Left ventricle myocardium inferior (tissue), 1 donor: ENCODE measurements at regions not wholly inside any gene's neighbourhood (a gene's known extent, or its start where the extent isn't known, plus 50 kb on each side); places are given as distances from the start of the nearest gene placed in this dataset.

ENCODE experiments used
- DNase-seq: peaks from one replicate; pipeline ENCODE4 v3.0.0-alpha.2; 2020
- H3K27ac ChIP-seq: fragments of 200-600 bp; replicated peaks from 2 replicates; pipeline ENCODE4 v1.8.0; 2021
- H3K27me3 ChIP-seq: fragments of 200-600 bp; 2 replicates; pipeline ENCODE4 v1.8.0; 2021; ENCODE audit warnings: low read depth
- H3K36me3 ChIP-seq: fragments of 200-600 bp; 2 replicates; pipeline ENCODE4 v1.8.0; 2021
- H3K4me1 ChIP-seq: fragments of 200-600 bp; 2 replicates; pipeline ENCODE4 v1.8.0; 2021
- H3K4me3 ChIP-seq: fragments of 200-600 bp; 2 replicates; pipeline ENCODE4 v1.8.0; 2021; ENCODE audit warnings: mild to moderate bottlenecking, moderate library complexity
- H3K9me3 ChIP-seq: fragments of 200-600 bp; replicated peaks from 2 replicates; pipeline ENCODE4 v1.8.0; 2021
- intact Hi-C: fragments of 100-400 bp; cut with micrococcal nuclease; formaldehyde crosslinking; loops from one replicate; pipeline ENCODE4 v1.11.0; 2022
- TF ChIP-seq, protein P1 (sequence below): fragments of 200-600 bp; IDR thresholded peaks from 2 replicates; pipeline ENCODE4 v1.8.0; 2021; ENCODE audit warnings: antibody characterized with exemption, mild to moderate bottlenecking, borderline replicate concordance
- donor health status: DM: no; HTN: yes; CAD: no; lungs with severe emphysema.

DNA sequence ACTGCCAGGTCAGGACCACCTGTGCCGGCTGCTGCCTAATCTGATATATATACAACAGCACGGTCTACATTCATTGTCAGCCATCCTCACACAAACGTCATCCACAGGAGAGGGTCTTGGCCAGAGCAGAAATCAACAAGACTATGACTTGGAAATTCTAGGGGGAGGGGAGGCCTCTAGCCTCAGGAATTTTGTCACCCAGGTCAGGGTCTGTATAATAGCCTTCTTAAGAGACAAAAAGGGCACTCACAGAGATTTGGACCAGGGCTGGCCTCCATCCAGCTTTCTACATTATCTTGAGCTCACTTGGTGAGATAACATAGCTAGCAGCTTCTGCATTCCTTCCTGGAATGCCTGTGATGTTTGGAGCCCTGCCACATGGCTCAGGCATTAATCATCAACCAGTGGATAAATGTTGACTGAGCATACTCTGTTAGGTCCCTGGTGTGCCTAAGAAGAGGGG, 50.4 kb upstream of the CTIF start:
- TF ChIP-seq, protein P1, sequence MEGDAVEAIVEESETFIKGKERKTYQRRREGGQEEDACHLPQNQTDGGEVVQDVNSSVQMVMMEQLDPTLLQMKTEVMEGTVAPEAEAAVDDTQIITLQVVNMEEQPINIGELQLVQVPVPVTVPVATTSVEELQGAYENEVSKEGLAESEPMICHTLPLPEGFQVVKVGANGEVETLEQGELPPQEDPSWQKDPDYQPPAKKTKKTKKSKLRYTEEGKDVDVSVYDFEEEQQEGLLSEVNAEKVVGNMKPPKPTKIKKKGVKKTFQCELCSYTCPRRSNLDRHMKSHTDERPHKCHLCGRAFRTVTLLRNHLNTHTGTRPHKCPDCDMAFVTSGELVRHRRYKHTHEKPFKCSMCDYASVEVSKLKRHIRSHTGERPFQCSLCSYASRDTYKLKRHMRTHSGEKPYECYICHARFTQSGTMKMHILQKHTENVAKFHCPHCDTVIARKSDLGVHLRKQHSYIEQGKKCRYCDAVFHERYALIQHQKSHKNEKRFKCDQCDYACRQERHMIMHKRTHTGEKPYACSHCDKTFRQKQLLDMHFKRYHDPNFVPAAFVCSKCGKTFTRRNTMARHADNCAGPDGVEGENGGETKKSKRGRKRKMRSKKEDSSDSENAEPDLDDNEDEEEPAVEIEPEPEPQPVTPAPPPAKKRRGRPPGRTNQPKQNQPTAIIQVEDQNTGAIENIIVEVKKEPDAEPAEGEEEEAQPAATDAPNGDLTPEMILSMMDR, result no peak
- no peak overlapping the region for H3K4me3 ChIP-seq
- peaks cover 5% of the 10 kb centered on the region for H3K9me3 ChIP-seq
- no peaks in the 10 kb centered on the region for H3K27me3 ChIP-seq
- H3K4me1 ChIP-seq, result peaks cover 42% of the 10 kb centered on the region
- peak overlapping the region; percentile 60 for H3K27ac ChIP-seq
- intact Hi-C loops, result no loop called here
- H3K36me3 ChIP-seq, result no peaks in the 10 kb centered on the region
- DNase-seq, result peak; percentile 80

GRCh38 chr18:48486754-48487153, 52.1 kb upstream of the CTIF start:
- peaks cover 36% of the 10 kb centered on the region for H3K4me1 ChIP-seq
- H3K27me3 ChIP-seq, result no peaks in the 10 kb centered on the region
- intact Hi-C loops, result no loop called here
- no peak for DNase-seq
- H3K4me3 ChIP-seq, result no peak overlapping the region
- H3K27ac ChIP-seq, result no peak overlapping the region
- TF ChIP-seq, protein P1, result no peak
- no peaks in the 10 kb centered on the region for H3K36me3 ChIP-seq
- peaks cover 5% of the 10 kb centered on the region for H3K9me3 ChIP-seq

DNA sequence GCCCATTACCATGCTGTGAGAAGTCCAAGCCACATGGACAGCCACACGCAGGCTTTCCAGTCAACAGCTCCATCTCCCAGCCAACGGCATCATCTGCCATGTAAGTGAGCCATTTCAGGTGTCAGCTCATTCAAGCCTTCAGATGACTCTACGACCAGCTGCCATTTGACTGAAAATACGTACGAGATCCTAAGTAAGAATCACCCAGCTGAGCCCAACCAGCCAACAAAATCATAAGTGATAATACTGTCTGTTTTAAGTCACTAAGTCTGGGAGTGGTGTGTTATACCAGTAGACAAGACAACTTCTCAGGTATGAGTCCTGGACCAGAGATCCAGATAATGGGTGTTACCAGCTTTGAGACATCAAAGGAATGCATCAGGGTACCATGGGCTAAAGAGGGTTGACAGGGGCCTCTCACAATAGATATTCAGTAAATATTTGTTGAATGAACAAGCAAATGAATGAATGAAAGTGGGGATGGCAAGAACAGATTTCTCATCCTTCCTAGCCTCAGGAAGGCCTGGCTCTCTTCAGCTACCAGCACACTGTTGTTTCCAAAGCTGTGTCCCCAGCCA, 52.9 kb upstream of the CTIF start:
- no peak overlapping the region for H3K27ac ChIP-seq

DNA sequence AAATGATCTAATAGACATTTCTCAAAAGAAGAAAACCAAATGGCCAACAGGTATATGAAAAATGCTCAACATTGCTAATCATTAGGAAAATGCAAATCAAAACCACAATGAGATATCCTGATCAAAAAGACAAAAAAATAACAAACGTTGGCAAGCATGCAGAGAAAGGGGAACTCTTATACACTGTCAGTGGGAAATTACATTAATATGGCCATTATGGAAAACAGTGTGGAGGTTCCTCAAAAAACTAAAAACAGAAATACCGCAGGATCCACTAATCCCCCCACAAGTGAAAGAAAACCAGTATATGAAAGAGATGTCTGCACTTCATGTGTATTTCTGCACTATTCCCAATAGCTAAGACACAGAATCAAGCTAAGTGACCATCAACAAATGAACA, 57.7 kb upstream of the CTIF start:
- no peaks in the 10 kb centered on the region for H3K36me3 ChIP-seq
- H3K9me3 ChIP-seq, result peaks cover 6% of the 10 kb centered on the region
- no peak overlapping the region for H3K4me3 ChIP-seq
- H3K27me3 ChIP-seq, result no peaks in the 10 kb centered on the region
- no peak overlapping the region for H3K27ac ChIP-seq
- TF ChIP-seq, protein P1, result no peak
- intact Hi-C loops, result no loop called here
- DNase-seq, result no peak
- peaks cover 2% of the 10 kb centered on the region for H3K4me1 ChIP-seq

More for the DNA sequence above, 52.9 kb upstream of the CTIF start:
- peaks cover 31% of the 10 kb centered on the region for H3K4me1 ChIP-seq
- TF ChIP-seq, protein P1, result no peak
- peaks cover 5% of the 10 kb centered on the region for H3K9me3 ChIP-seq
- H3K36me3 ChIP-seq, result no peaks in the 10 kb centered on the region
- no peak overlapping the region for H3K4me3 ChIP-seq
- intact Hi-C loops, result no loop called here
- no peaks in the 10 kb centered on the region for H3K27me3 ChIP-seq
- no peak for DNase-seq

DNA sequence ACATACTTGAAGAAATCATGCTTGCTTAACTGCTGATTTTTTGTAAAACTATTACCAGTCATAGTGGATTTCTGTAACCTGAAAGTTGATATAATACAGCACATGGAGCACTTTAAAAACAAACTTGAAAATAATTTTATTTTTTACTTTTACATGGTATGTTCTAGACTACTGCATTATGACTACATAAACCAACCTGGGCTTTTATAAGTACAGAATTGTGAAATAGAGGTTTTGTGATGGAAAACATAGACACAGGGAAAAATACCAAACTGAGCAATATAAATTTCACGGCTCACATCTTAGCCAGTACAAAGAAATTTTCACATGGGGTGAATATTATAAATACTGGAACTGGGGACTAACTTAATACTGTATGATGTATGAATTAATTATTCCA, 59.3 kb upstream of the CTIF start:
- TF ChIP-seq, protein P1, result no peak
- Histone ChIP-seq H3K9me3 (peaks cover 6% of the 10 kb centered on the region), H3K27me3 (no peaks in the 10 kb centered on the region), H3K4me3 (no peak overlapping the region), H3K36me3 (no peaks in the 10 kb centered on the region), H3K4me1 (peaks cover 4% of the 10 kb centered on the region), H3K27ac (no peak overlapping the region)
- DNase-seq, result no peak
- intact Hi-C loops, result loop anchor here (5.0 kb wide), 1 partner anchor 183 kb away; no protein-coding TSS in a partner anchor
